Esophagus muscularis mucosa (tissue), 4 donors: ENCODE measurements at regions not wholly inside any gene's neighbourhood (a gene's known extent, or its start where the extent isn't known, plus 50 kb on each side); places are given as distances from the start of the nearest gene placed in this dataset.

Source experiments
- DNase-seq: peaks from one replicate; pipeline ENCODE4 v3.0.0-alpha.2; 2017; ENCODE audit errors: extremely low spot score
- H3K27ac ChIP-seq, 4 donors: fragments of 200-600 bp; sonication (generic); replicated peaks in 1 of 4; 1 replicate in 3 of 4; 2 replicates in 1 of 4; pipeline ENCODE4 v1.5.1; 2016 to 2019; ENCODE audit warnings: mild to moderate bottlenecking in 1 of 4
- H3K27me3 ChIP-seq, 4 donors: fragments of 200-600 bp; sonication (generic); one replicate each; pipeline versions ENCODE4 v1.5.1 to v1.6.0; 2016 to 2019
- H3K36me3 ChIP-seq, 4 donors: fragments of 200-600 bp; sonication (generic); one replicate each; pipeline ENCODE4 v1.5.1; 2016 to 2019
- H3K4me1 ChIP-seq, 4 donors: fragments of 200-600 bp; sonication (generic); one replicate each; pipeline ENCODE4 v1.5.1; 2016 to 2019
- H3K4me3 ChIP-seq, 4 donors: fragments of 200-600 bp; sonication (generic); 1 replicate in 2 of 4; 2 replicates in 2 of 4; pipeline ENCODE4 v1.5.1; 2016 to 2019; ENCODE audit warnings: mild to moderate bottlenecking in 4 of 4, moderate library complexity in 1 of 4
- H3K9me3 ChIP-seq, 4 donors: fragments of 200-600 bp; sonication (generic); 1 replicate in 3 of 4; 2 replicates in 1 of 4; pipeline ENCODE4 v1.5.1; 2016 to 2019
- CTCF ChIP-seq, 3 experiments: fragments of 200-600 bp in 2 of 3; fragments of 450-650 bp in 1 of 3; sonication (generic) in 2 of 3; IDR thresholded peaks; one replicate each; pipeline ENCODE4 v1.5.1; 2017 to 2019; ENCODE audit warnings: antibody characterized with exemption in 3 of 3, mild to moderate bottlenecking in 2 of 3, moderate library complexity in 1 of 3
- EP300 ChIP-seq: sonication (generic); formaldehyde crosslinking; IDR thresholded peaks from one replicate; pipeline ENCODE4 v1.6.1; 2017; ENCODE audit warnings: antibody characterized with exemption
- POLR2A ChIP-seq: fragments of 450-650 bp; IDR thresholded peaks from one replicate; pipeline ENCODE4 v1.6.1; 2017; ENCODE audit warnings: antibody characterized with exemption, moderate library complexity, mild to moderate bottlenecking, low read depth
- POLR2AphosphoS5 ChIP-seq, 2 donors: sonication (generic); formaldehyde crosslinking; IDR thresholded peaks; one replicate each; pipeline ENCODE4 v1.6.1; 2017; ENCODE audit warnings: antibody characterized with exemption in 2 of 2
- WGBS: methylation state at CpG from one replicate; pipeline ENCODE4 v1.1.5; 2018; 5-methylcytosine and 5-hydroxymethylcytosine counted together
- intact Hi-C: fragments of 100-400 bp; cut with DNase I; formaldehyde crosslinking; loops from one replicate; pipeline ENCODE4 v1.15.1; 2023

- intact Hi-C loops: no loop called here
- Histone ChIP-seq H3K4me3 (no peak overlapping the region), H3K4me1 (no peaks in the 10 kb centered on the region), H3K27me3 (no peaks in the 10 kb centered on the region), H3K27ac (no peak overlapping the region), H3K36me3 (no peaks in the 10 kb centered on the region), H3K9me3 (peaks cover 0 to 3% (median 0%) of the 10 kb centered on the region in 4 donors)
- no peak for TF ChIP-seq EP300
- no peak for TF ChIP-seq POLR2A
- no peak for TF ChIP-seq CTCF (IDR thresholded peaks at IDR 0.05)
- TF ChIP-seq POLR2AphosphoS5 (IDR thresholded peaks at IDR 0.05): no peak
- no peak for DNase-seq
- WGBS: 53% methylated on average over 2 of the region's 2 CpGs
These were observed 451.3 kb upstream of the MBL2 start for GRCh38 chr10:53223851-53224250.

- H3K4me1 ChIP-seq: no peaks in the 10 kb centered on the region
- intact Hi-C loops: no loop called here
- H3K27ac ChIP-seq: no peak overlapping the region
- no peak for DNase-seq
- no peaks in the 10 kb centered on the region for H3K27me3 ChIP-seq
- no peaks in the 10 kb centered on the region for H3K36me3 ChIP-seq
- no peak overlapping the region for H3K4me3 ChIP-seq
- 85% methylated on average over 5 of the region's 5 CpGs for WGBS
- peaks cover 0 to 3% (median 0%) of the 10 kb centered on the region in 4 donors for H3K9me3 ChIP-seq
- TF ChIP-seq POLR2A: no peak
- TF ChIP-seq CTCF (IDR thresholded peaks at IDR 0.05): no peak
- TF ChIP-seq EP300: no peak
- no peak for TF ChIP-seq POLR2AphosphoS5 (IDR thresholded peaks at IDR 0.05)
These were observed 450.2 kb upstream of the MBL2 start for GRCh38 chr10:53222806-53223205.

GRCh38 chr10:53209944-53210611 lies 437.5 kb upstream of the MBL2 start:
- Histone ChIP-seq H3K4me1 (no peaks in the 10 kb centered on the region), H3K9me3 (no peaks in the 10 kb centered on the region), H3K27me3 (no peaks in the 10 kb centered on the region), H3K36me3 (no peaks in the 10 kb centered on the region), H3K27ac (no peak overlapping the region), H3K4me3 (no peak overlapping the region)
- TF ChIP-seq CTCF (IDR thresholded peaks at IDR 0.05): no peak
- TF ChIP-seq POLR2A: no peak
- no peak for TF ChIP-seq POLR2AphosphoS5 (IDR thresholded peaks at IDR 0.05)
- TF ChIP-seq EP300: no peak
- intact Hi-C loops: no loop called here
- DNase-seq: no peak
- WGBS: 64% methylated on average over 8 of the region's 8 CpGs

GRCh38 chr10:53183733-53184132 lies 411.1 kb upstream of the MBL2 start:
- no peak overlapping the region for H3K4me3 ChIP-seq
- DNase-seq: no peak

More at GRCh38 chr10:53183733-53184132, 411.1 kb upstream of the MBL2 start:
- 87% methylated on average over 2 of the region's 2 CpGs for WGBS
- no peaks in the 10 kb centered on the region for H3K4me1 ChIP-seq
- H3K27ac ChIP-seq: no peak overlapping the region
- H3K36me3 ChIP-seq: no peaks in the 10 kb centered on the region
- TF ChIP-seq POLR2A (no peak), POLR2AphosphoS5 (IDR thresholded peaks at IDR 0.05) (no peak), EP300 (no peak), CTCF (IDR thresholded peaks at IDR 0.05) (no peak)
- intact Hi-C loops: no loop called here
- H3K9me3 ChIP-seq: peaks cover 0 to 8% (median 0%) of the 10 kb centered on the region in 4 donors
- no peaks in the 10 kb centered on the region for H3K27me3 ChIP-seq
